Stomach (tissue), 4 donors: ENCODE measurements at regions not wholly inside any gene's neighbourhood (a gene's known extent, or its start where the extent isn't known, plus 50 kb on each side); places are given as distances from the start of the nearest gene placed in this dataset.
"Not testable (repeated sequence)": the region's sequence is repeated elsewhere in the genome, so short reads cannot be mapped to it uniquely, and the experiment has no call there.

Experiments used
- POLR2A ChIP-seq, 4 donors: fragments of 450-650 bp; IDR thresholded peaks; one replicate each; pipeline ENCODE4 v1.6.1; 2016; ENCODE audit warnings: antibody characterized with exemption in 4 of 4, control low read depth in 2 of 4, mild to moderate bottlenecking in 1 of 4, moderate library complexity in 1 of 4
- POLR2AphosphoS5 ChIP-seq, 3 donors: sonication (generic); formaldehyde crosslinking; IDR thresholded peaks; one replicate each; pipeline ENCODE4 v1.6.1; 2016; ENCODE audit warnings: antibody characterized with exemption in 3 of 3
- TF ChIP-seq, protein P1 (sequence below), 7 experiments: fragments of 450-650 bp in 4 of 7; fragments of 200-600 bp in 3 of 7; sonication (generic) in 3 of 7; IDR thresholded peaks; one replicate each; pipeline ENCODE4 v1.5.1; 2016 to 2019; ENCODE audit warnings: antibody characterized with exemption in 7 of 7, control low read depth in 2 of 7, mild to moderate bottlenecking in 1 of 7

DNA sequence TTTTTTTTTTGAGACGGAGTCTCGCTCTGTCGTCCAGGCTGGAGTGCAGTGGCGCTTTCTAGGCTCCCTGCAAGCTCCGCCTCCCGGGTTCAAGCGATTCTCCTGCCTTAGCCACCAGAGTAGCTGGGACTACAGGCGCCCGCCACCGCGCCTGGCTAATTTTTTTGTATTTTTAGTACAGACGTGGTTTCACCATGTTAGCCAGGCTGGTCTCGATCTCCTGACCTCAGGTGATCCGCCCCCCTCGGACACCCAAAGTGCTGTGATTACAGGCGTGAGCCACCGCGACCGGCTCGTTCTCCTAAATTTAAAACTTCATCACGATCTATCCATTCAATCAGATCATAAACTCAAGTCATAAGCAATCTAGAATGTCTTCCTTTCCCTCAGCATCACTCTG, 359.5 kb upstream of the BRINP3 start:
- not testable (repeated sequence) for TF ChIP-seq POLR2A, POLR2AphosphoS5 (IDR thresholded peaks at IDR 0.05)
- TF ChIP-seq, protein P1, sequence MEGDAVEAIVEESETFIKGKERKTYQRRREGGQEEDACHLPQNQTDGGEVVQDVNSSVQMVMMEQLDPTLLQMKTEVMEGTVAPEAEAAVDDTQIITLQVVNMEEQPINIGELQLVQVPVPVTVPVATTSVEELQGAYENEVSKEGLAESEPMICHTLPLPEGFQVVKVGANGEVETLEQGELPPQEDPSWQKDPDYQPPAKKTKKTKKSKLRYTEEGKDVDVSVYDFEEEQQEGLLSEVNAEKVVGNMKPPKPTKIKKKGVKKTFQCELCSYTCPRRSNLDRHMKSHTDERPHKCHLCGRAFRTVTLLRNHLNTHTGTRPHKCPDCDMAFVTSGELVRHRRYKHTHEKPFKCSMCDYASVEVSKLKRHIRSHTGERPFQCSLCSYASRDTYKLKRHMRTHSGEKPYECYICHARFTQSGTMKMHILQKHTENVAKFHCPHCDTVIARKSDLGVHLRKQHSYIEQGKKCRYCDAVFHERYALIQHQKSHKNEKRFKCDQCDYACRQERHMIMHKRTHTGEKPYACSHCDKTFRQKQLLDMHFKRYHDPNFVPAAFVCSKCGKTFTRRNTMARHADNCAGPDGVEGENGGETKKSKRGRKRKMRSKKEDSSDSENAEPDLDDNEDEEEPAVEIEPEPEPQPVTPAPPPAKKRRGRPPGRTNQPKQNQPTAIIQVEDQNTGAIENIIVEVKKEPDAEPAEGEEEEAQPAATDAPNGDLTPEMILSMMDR (IDR thresholded peaks at IDR 0.05) = not testable (repeated sequence)
